Medulla oblongata (tissue), 1 donor: ENCODE measurements at regions not wholly inside any gene's neighbourhood (a gene's known extent, or its start where the extent isn't known, plus 50 kb on each side); places are given as distances from the start of the nearest gene placed in this dataset.
"Not testable (repeated sequence)": the region's sequence is repeated elsewhere in the genome, so short reads cannot be mapped to it uniquely, and the experiment has no call there.

Source experiments
- DNase-seq: peaks from one replicate; pipeline ENCODE4 v3.0.0-alpha.2; 2015; ENCODE audit errors: extremely low spot score

GRCh38 chr7:54355842-54356241, 186.3 kb upstream of the VSTM2A start:
- DNase-seq: no peak

GRCh38 chr7:54360075-54360840, 181.9 kb upstream of the VSTM2A start:
- DNase-seq: no peak

DNA sequence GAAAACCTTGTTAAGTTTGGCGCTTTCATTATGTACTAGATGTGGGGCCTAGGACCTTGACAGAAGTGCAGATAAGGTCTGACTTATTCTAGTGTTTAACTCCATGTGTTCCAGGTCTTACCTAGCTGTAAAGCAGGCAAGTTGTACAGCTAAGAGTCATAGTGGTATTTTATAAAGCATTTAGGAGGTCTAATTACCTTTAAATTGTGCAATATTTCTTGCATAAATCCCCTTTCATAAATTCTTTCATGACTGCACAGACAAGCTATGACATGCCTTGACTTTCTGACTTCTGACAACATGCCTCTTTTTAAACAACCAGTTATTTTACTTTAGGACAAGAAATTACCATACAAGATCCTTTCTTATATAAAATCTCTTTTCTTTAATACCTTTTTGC, 151.6 kb upstream of the VSTM2A start:
- DNase-seq: no peak

GRCh38 chr7:54392935-54393334, 149.2 kb upstream of the VSTM2A start:
- no peak for DNase-seq

GRCh38 chr7:54394834-54395233, 147.3 kb upstream of the VSTM2A start:
- DNase-seq: no peak

GRCh38 chr7:54397836-54398612, 144.2 kb upstream of the VSTM2A start:
- no peak for DNase-seq

DNA sequence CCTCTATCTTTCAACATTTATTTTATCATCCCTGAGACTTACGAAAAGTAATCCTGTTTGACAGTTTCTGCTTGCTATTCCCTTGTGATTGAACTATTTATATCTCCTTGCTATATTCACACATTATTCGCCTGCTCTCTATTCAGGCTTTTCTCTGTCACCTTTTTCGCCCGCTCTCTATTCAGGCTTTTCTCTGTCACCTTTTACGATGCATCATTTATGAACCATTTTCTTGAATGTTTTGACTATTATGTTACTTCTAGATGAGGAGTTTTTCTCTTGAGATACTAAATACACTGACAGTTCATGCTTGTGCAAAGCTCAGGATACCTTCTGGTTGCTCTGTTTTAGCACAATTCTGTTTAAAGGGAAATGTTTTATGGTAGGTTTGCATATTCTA, 143.3 kb upstream of the VSTM2A start:
- DNase-seq: no peak

DNA sequence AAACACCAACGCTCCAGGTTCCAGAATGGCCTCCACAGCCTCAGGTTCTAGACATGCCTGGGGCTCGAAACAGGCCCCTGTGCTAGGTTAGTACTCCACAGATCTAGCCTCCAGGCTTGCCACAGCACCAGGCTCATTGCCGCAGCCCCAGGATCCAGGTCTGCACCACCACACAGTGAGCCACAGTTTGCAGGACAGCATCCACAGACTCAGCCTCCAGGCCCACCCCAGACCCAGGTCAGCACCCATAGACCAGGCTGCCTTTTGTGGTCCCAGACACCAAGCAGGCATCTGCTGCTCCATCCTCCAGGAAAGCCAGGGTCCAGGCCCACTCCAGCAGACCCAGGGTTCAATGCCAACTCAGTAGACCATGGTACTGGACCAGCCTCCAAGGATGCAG, 132.3 kb upstream of the VSTM2A start:
- no peak for DNase-seq

DNA sequence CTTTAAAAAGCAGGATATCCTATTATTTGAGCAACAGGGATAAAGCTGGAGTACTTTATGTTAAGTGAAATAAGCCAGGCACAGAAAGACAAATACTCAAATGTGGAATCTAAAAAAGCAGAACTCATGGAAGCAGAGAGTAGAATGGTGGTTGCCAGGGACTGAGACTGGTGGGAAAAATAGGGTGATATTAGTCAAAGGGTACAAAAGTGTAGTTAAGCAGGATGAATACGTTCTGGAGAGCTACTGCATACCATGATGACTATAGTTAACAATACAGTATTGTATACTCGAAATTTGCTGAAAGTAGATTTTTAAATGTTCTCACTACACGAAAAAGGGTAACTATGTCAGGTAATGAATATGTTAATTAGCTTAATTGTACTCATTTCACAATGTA, 125.5 kb upstream of the VSTM2A start:
- no peak for DNase-seq

DNA sequence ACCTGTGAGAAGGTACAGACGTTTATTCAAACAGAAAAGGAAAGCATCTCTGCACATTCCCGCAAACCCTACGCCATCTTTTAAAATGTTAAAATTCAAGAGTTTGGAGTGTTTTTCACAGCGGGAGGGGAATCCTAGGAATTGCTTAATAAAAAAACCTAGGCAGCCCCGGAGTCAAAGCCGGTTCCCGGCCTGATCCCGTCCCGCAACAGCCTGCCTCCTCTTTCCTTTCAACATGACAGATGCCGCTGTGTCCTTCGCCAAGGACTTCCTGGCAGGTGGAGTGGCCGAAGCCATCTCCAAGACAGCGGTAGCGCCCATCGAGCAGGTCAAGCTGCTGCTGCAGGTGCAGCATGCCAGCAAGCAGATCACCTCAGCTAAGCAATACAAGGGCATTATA, 123.0 kb upstream of the VSTM2A start:
- DNase-seq: no peak

DNA sequence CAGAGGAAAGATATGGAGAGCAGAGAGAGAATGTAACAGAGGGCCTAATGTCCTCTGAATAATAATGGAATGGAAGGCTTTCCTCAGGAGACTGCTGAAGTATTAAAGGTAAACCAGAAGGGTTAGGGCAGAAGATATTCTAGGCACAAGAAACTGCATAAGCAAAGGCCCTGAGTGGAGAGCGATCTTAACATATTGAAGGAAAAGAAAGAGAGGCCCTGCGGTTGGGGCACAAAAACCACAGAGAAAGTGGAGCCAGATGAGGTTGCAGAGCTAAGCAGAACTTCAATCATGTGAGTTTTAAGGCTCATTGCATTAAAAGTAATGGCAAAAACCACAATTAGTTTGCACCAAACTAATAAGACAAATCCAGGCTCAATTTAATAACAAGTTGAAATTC, 115.8 kb upstream of the VSTM2A start:
- DNase-seq: no peak

DNA sequence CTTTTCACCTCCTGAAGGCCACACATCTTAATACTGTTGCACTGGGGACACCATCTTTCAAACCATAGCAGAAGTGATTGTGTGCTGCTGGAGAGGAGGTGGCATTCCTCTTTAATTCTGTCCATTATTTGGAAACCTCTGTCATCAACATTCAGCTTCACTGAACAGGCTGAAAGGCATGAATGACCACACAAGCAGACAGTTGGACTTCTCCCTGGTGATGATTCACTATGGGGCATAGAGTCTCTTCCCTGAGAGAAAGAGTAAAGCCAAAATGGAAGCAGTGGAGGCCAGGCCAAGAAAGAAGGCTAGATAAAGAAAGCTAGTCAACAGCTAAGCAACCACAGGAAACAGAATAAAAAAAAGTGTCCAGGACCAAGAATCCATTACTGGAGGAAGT, 113.1 kb upstream of the VSTM2A start:
- DNase-seq: no peak

DNA sequence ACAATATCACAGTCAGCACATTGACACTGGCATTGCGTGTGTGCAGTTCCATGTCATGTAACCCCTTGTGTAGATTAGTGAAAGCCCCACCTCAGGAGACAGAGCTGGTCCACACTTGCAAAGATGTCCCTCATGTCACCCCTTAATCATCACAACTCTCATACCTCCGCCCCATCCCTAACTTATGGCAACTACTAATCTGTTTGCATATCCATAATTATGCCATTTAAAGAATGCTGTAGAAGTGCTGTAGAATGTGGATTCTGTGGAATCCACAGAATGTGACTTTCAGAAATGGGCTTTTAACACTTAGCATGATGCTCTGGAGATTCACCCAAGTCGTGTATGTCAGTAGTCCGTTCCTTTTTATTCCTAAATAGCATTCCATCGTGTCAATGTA, 102.8 kb upstream of the VSTM2A start:
- no peak for DNase-seq

- not testable (repeated sequence) for DNase-seq
Measured at GRCh38 chr7:54444046-54444686, 98.0 kb upstream of the VSTM2A start.

GRCh38 chr7:54453168-54453567, 89.0 kb upstream of the VSTM2A start:
- not testable (repeated sequence) for DNase-seq

DNA sequence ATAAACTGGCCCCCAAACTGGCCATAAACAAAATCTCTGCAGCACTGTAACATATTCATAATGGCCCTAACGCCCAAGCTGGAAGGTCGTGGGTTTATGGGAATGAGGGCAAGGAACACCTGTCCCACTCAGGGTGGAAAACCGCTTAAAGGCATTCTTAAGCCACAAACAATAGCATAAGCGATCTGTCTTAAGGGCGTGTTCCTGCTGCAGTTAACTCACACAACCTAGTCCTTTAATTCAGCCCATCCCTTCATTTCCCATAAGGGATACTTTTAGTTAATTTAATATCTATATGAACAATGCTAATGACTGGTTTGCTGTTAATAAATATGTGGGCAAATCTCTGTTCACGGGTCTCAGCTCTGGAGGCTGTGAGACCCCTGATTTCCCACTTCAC, 87.5 kb upstream of the VSTM2A start:
- DNase-seq: not testable (repeated sequence)

DNA sequence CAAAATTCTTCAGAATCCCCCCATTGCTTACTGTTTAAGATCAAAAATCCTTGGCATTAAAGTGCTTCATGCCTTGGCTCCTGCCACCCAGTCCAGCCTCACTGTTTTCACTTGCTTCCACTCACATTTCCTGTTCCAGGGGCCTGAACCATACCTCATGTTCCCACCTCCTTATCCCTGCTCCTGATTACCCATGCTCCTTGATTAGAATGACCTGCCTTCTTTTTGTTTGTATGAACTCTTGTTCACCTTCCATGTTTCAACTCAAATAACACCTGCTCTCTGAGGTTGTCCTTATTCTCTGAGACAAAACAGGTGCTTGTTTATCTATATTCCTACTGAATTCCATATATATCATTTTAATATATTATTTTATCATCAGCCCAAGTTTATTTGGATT, 77.1 kb upstream of the VSTM2A start:
- DNase-seq: no peak

GRCh38 chr7:54469740-54470139, 72.4 kb upstream of the VSTM2A start:
- no peak for DNase-seq

GRCh38 chr7:54476609-54477008, 65.6 kb upstream of the VSTM2A start:
- no peak for DNase-seq

- DNase-seq: no peak
Measured at GRCh38 chr7:54477083-54477482, 65.1 kb upstream of the VSTM2A start.

DNA sequence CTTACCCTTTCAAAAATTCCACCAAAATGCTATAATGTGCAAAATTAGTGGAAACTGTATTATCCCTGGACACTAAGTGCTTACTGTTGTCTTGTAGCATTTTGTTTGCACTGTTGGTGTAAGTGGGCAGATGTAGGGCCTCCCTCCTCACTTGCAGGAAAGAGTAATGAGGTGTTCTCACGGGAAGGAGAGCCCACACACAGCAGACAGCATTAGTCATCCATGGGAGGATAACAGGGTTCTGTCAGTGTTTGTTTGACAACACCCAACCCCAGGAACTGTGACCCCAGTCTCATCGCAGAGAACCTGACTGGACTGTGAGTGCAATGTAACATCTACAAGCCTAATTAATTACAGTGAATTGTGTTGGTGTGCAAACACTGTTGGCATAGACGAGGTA, 58.7 kb upstream of the VSTM2A start:
- DNase-seq: no peak

- no peak for DNase-seq
Measured at GRCh38 chr7:54485044-54485443, 57.1 kb upstream of the VSTM2A start.
